ENCODE measurements at regions not wholly inside any gene's neighbourhood (a gene's known extent, or its start where the extent isn't known, plus 50 kb on each side); places are given as distances from the start of the nearest gene placed in this dataset.

- no peaks in the 10 kb centered on the region for H3K4me1 ChIP-seq
- intact Hi-C loops (cut with DNase I) = no loop called here
- TF ChIP-seq CTCF (IDR thresholded peaks at IDR 0.05) = no peak
- H3K27ac ChIP-seq = no peak overlapping the region
- no peaks in the 10 kb centered on the region for H3K27me3 ChIP-seq (ENCODE audit: low read depth)
- H3K36me3 ChIP-seq = no peaks in the 10 kb centered on the region
- no peak for DNase-seq
- H3K4me3 ChIP-seq = no peak overlapping the region
- no peak for ATAC-seq
- H3K9me3 ChIP-seq = no peaks in the 10 kb centered on the region
Observed at GRCh38 chr4:20085653-20086052, 166.1 kb upstream of the SLIT2 start.

GRCh38 chr4:20085156-20085555 lies 166.5 kb upstream of the SLIT2 start:
- H3K4me3 ChIP-seq = no peak overlapping the region
- no peak overlapping the region for H3K27ac ChIP-seq
- no peaks in the 10 kb centered on the region for H3K27me3 ChIP-seq (ENCODE audit: low read depth)
- H3K4me1 ChIP-seq = no peaks in the 10 kb centered on the region
- H3K36me3 ChIP-seq = no peaks in the 10 kb centered on the region
- TF ChIP-seq CTCF (IDR thresholded peaks at IDR 0.05) = no peak
- DNase-seq (no peak), ATAC-seq (no peak)
- intact Hi-C loops (cut with DNase I) = no loop called here
- no peaks in the 10 kb centered on the region for H3K9me3 ChIP-seq

DNA sequence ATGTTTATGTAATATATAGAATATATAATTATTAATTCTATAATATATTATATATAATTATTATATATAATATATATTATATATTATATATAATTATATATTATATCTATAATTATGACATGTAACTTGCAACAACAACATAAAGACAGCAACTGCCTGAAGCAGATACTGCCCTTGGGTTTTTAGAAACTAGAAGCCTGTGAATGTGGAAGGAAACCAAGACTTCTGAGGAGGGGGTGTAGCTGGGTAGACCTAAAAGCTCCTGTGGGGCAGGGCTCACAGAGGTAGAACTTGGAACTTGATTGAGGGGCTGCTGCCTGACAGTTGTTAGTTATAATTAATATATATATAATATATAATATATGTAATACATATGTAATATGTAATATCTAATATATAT lies 167.2 kb upstream of the SLIT2 start:
- TF ChIP-seq CTCF (IDR thresholded peaks at IDR 0.05) = no peak
- no peak for ATAC-seq

GRCh38 chr4:20078644-20079043 lies 173.1 kb upstream of the SLIT2 start:
- Histone ChIP-seq H3K4me3 (no peak overlapping the region), H3K9me3 (no peaks in the 10 kb centered on the region), H3K27ac (no peak overlapping the region), H3K4me1 (no peaks in the 10 kb centered on the region), H3K36me3 (no peaks in the 10 kb centered on the region), H3K27me3 (ENCODE audit: low read depth) (no peaks in the 10 kb centered on the region)
- TF ChIP-seq CTCF (IDR thresholded peaks at IDR 0.05) = no peak
- DNase-seq = no peak
- no peak for ATAC-seq
- intact Hi-C loops (cut with DNase I) = no loop called here

More for the DNA sequence above, 167.2 kb upstream of the SLIT2 start:
- no peak overlapping the region for H3K4me3 ChIP-seq
- no peak for DNase-seq
- intact Hi-C loops (cut with DNase I) = no loop called here
- H3K9me3 ChIP-seq = no peaks in the 10 kb centered on the region
- H3K27ac ChIP-seq = no peak overlapping the region
- no peaks in the 10 kb centered on the region for H3K4me1 ChIP-seq
- no peaks in the 10 kb centered on the region for H3K27me3 ChIP-seq (ENCODE audit: low read depth)
- no peaks in the 10 kb centered on the region for H3K36me3 ChIP-seq

- no peak for TF ChIP-seq CTCF (IDR thresholded peaks at IDR 0.05)
- no peaks in the 10 kb centered on the region for H3K4me1 ChIP-seq
- DNase-seq = no peak
- H3K4me3 ChIP-seq = no peak overlapping the region
- H3K27me3 ChIP-seq (ENCODE audit: low read depth) = no peaks in the 10 kb centered on the region
- no peak overlapping the region for H3K27ac ChIP-seq
- H3K36me3 ChIP-seq = no peaks in the 10 kb centered on the region
- ATAC-seq = no peak
- H3K9me3 ChIP-seq = no peaks in the 10 kb centered on the region
- intact Hi-C loops (cut with DNase I) = no loop called here
Observed at GRCh38 chr4:20075248-20075871, 176.3 kb upstream of the SLIT2 start.

Measured in lower lobe of right lung (tissue), 2 donors.